ENCODE measurements at regions not wholly inside any gene's neighbourhood (a gene's known extent, or its start where the extent isn't known, plus 50 kb on each side); places are given as distances from the start of the nearest gene placed in this dataset.

- FAIRE-seq: no peak
- no peak for DNase-seq (ENCODE audit: insufficient read length, low spot score)
Observed at GRCh38 chr12:91978143-91978542, 167.5 kb downstream of the BTG1 start.

- DNase-seq (ENCODE audit: insufficient read length, low spot score): no peak
- FAIRE-seq: no peak
Observed at GRCh38 chr12:91975891-91976290, 169.8 kb downstream of the BTG1 start.

- DNase-seq (ENCODE audit: insufficient read length, low spot score): no peak
- no peak for FAIRE-seq
Observed at GRCh38 chr12:91974541-91975085, 171.0 kb downstream of the BTG1 start.

- FAIRE-seq (no peak), DNase-seq (ENCODE audit: insufficient read length, low spot score) (no peak)
Observed at GRCh38 chr12:91973813-91974212, 171.8 kb downstream of the BTG1 start.

DNA sequence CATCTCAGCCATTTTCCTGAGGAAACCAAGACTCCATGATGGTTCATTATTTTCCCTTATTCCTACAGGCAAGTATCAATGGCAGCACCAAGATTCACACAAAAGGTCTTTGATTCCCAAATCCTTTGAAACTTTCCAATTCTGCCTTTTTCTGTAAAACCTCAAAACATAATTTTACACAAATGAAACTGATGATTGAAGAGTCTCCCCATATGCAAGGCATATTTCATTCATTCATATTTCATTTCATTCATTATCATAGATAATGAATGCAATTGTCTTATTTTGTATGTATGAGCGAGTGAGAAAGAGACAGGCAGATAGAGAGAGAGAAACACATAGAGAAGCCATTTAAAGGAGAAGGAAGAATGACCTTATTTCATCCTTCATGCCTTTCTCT, 172.8 kb downstream of the BTG1 start:
- FAIRE-seq (no peak), DNase-seq (ENCODE audit: insufficient read length, low spot score) (no peak)

DNA sequence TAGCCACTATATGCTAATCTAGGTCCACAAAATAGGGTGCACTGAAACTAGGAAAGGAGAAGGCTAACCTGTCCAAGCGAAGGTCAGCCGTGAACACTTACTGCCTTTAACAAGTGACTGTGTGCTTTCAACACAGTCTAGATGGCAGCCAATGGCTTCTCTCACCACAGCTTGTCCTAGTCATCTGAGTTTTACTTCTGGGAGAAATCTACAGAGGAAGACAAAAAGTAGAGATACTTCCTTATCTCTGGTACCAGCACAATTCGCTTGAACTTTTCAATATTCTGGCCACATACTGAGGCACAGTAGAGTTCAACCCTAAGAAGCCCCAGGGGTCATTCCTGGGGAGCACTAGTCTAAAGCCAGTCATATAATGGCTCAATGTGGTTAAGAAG, 176.9 kb downstream of the BTG1 start:
- DNase-seq (ENCODE audit: insufficient read length, low spot score) (no peak), FAIRE-seq (no peak)

- DNase-seq (ENCODE audit: insufficient read length, low spot score) (no peak), FAIRE-seq (no peak)
Observed at GRCh38 chr12:91968076-91968776, 177.4 kb downstream of the BTG1 start.

GRCh38 chr12:91967590-91967989, 178.1 kb downstream of the BTG1 start:
- FAIRE-seq: no peak

GRCh38 chr12:91965781-91966180, 179.9 kb downstream of the BTG1 start:
- DNase-seq (ENCODE audit: insufficient read length, low spot score): no peak
- no peak for FAIRE-seq

More at GRCh38 chr12:91967590-91967989, 178.1 kb downstream of the BTG1 start:
- no peak for DNase-seq (ENCODE audit: insufficient read length, low spot score)

DNA sequence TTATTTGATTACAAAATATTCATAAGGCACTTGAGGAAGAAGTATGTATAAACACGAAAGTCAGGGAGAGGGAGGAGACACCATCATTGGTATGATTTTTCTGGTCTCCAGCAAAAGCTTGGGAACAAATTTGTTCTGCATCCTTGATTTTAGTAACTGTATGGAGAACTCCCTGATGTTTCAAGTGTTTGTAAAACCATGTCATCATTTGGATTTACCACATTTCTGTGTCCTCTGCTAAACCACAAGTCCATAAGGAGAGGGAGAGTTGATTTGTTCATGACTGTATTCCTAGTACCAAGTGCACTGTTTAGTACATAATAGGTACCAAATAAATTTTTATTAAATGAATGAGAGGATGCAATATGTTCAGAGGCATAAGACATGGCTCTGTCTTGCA, 181.1 kb downstream of the BTG1 start:
- FAIRE-seq: no peak
- DNase-seq (ENCODE audit: insufficient read length, low spot score): no peak

GRCh38 chr12:91959220-91959619, 186.4 kb downstream of the BTG1 start:
- DNase-seq (ENCODE audit: insufficient read length, low spot score) (no peak), FAIRE-seq (no peak)

- FAIRE-seq: no peak
Observed at GRCh38 chr12:91958816-91959215, 186.8 kb downstream of the BTG1 start.

DNA sequence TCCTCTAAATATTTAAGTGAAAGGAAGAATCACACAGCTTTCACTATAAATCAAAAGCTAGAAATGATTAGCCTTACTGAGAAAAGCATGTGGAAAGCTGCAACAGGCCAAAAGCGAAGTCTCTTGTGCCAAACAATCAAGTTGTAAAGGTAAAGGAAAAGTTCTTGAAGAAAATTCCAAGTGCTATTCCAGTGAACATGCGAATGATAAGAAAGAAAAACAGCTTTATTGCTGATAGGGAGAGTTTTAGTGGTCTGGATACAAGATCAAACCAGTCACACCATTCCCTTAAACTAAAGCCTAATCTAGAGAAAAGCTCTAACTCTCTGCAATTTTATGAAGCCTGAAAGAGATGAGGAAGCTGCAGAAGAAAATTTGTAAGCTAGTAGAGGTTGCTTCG, 190.9 kb downstream of the BTG1 start:
- FAIRE-seq (peak; percentile 18), DNase-seq (ENCODE audit: insufficient read length, low spot score) (no peak)

More at GRCh38 chr12:91958816-91959215, 186.8 kb downstream of the BTG1 start:
- no peak for DNase-seq (ENCODE audit: insufficient read length, low spot score)

DNA sequence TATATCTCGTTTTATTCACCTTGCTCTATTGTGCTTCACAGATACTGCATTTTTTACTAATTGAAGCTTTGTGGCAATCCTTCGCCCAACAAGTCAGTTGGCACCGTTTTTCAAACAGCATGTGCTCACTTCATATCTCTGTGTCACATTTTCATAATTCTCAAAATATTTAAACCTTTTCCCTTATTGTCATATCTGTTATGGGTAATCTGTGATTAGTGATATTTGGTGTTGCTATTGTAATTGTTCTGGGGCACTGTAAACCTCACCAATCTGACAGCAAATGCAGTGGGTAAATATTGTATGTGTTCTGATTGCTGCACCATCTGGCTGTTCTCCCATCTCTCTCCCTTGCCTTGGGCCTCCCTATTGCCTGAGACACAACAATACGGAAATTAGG, 191.3 kb downstream of the BTG1 start:
- no peak for DNase-seq (ENCODE audit: insufficient read length, low spot score)
- FAIRE-seq: no peak

DNA sequence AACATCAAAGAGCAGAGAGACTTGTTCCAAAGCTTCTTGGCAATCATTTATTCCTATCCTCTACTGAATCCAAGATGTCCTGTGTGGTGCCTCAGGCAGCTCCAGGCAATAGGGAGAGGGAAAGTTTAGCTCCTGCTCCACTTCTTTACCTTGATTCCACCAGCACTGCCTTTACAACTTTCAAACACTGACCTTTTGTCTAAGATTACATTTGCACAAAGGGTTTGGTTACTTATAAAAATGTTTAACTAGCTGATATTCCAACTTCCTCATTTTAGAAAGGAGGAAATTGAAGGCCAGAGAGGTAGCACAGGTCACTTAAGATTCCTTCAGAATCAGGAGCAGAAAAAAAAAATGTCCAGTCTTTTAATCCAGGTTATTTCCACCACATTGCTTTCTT, 192.7 kb downstream of the BTG1 start:
- peak; percentile 33 for FAIRE-seq
- no peak for DNase-seq (ENCODE audit: insufficient read length, low spot score)

GRCh38 chr12:91951571-91951970, 194.1 kb downstream of the BTG1 start:
- DNase-seq (ENCODE audit: insufficient read length, low spot score): no peak
- FAIRE-seq: no peak

DNA sequence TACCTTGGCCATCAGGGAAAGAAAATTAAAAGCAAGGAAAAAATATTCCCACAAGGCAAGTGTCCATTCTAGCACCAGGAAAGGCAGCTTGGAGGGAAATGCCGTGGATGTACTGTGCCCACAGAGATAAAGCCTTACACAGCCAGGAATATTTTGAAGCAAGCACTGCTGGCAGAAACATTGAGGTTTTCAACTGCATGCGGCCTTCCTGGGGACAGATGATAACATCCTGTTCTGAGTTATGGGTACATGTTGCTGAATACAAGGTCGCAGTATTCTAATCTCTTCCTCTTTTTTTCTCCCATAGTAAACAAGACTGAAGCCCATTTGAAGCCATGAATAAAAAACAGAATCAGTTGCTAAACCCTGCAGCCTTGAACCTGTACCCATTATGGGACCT, 197.1 kb downstream of the BTG1 start:
- FAIRE-seq (no peak), DNase-seq (ENCODE audit: insufficient read length, low spot score) (no peak)

GRCh38 chr12:91947459-91947858, 198.2 kb downstream of the BTG1 start:
- DNase-seq (ENCODE audit: insufficient read length, low spot score) (no peak), FAIRE-seq (peak; percentile 76)

GRCh38 chr12:91944637-91945036, 201.0 kb downstream of the BTG1 start:
- FAIRE-seq: no peak
- DNase-seq (ENCODE audit: insufficient read length, low spot score): no peak

GRCh38 chr12:91940826-91941570, 204.6 kb downstream of the BTG1 start:
- FAIRE-seq (peak; percentile 4), DNase-seq (ENCODE audit: insufficient read length, low spot score) (no peak)

- FAIRE-seq (no peak), DNase-seq (ENCODE audit: insufficient read length, low spot score) (no peak)
Observed at GRCh38 chr12:91940322-91940721, 205.3 kb downstream of the BTG1 start.

DNA sequence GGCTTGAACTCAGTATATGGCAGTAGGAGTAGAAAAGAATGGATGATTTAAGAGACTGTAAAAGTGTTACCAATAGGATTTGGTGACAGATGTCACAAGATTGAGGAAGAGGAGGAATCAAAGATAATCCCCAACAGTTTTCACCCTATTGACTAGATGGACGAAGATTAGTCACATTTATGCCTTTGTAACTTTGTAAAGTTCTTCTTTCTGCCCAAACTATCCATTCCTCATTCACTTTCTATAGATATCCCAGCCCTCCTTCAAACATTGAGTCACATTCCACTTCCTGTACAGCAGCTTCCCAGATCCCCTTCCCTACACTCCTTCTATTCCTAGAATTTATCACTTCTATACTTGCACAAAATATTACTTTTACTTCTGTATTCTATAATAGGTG, 207.9 kb downstream of the BTG1 start:
- FAIRE-seq (no peak), DNase-seq (ENCODE audit: insufficient read length, low spot score) (no peak)

All from GM19239 (cell line).